ENCODE measurements at regions not wholly inside any gene's neighbourhood (a gene's known extent, or its start where the extent isn't known, plus 50 kb on each side); places are given as distances from the start of the nearest gene placed in this dataset.

GRCh38 chr12:90021795-90022440 lies 313.3 kb upstream of the ATP2B1 start:
- Histone ChIP-seq H3K36me3 (replicated peaks; ENCODE audit: control insufficient read depth, insufficient read depth, low read length) (no peaks in the 10 kb centered on the region), H3K4me3 (ENCODE audit: insufficient read depth, low read depth, low read length) (no peak overlapping the region), H3K27me3 (ENCODE audit: control insufficient read depth, insufficient read depth, low read length) (no peaks in the 10 kb centered on the region)
- no peak for DNase-seq

GRCh38 chr12:90020881-90021280 lies 312.2 kb upstream of the ATP2B1 start:
- Histone ChIP-seq H3K36me3 (replicated peaks; ENCODE audit: control insufficient read depth, insufficient read depth, low read length) (no peaks in the 10 kb centered on the region), H3K4me3 (ENCODE audit: insufficient read depth, low read depth, low read length) (no peak overlapping the region), H3K27me3 (ENCODE audit: control insufficient read depth, insufficient read depth, low read length) (no peaks in the 10 kb centered on the region)
- no peak for DNase-seq

DNA sequence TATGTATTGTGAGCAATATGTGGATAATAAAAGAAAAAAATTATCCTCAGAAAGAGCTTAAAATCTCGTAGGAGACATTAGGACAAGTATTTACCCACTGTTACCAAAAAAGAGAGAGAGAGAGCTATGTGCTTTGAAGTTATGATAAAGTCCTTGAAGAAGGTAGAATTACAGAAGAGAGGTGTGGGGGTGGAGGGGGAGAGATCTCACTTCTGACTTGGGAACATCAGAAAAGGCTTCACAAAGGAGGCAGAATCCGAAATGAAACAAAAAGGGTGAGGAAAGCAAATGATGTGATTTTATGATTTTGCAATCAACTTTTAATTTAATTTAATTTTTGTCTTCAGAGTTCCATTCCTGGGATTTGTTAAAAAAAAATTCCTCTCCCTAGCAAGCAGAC lies 311.8 kb upstream of the ATP2B1 start:
- Histone ChIP-seq H3K36me3 (replicated peaks; ENCODE audit: control insufficient read depth, insufficient read depth, low read length) (no peaks in the 10 kb centered on the region), H3K27me3 (ENCODE audit: control insufficient read depth, insufficient read depth, low read length) (no peaks in the 10 kb centered on the region), H3K4me3 (ENCODE audit: insufficient read depth, low read depth, low read length) (no peak overlapping the region)
- DNase-seq = no peak

GRCh38 chr12:90020014-90020413 lies 311.4 kb upstream of the ATP2B1 start:
- Histone ChIP-seq H3K36me3 (replicated peaks; ENCODE audit: control insufficient read depth, insufficient read depth, low read length) (no peaks in the 10 kb centered on the region), H3K4me3 (ENCODE audit: insufficient read depth, low read depth, low read length) (no peak overlapping the region), H3K27me3 (ENCODE audit: control insufficient read depth, insufficient read depth, low read length) (no peaks in the 10 kb centered on the region)
- DNase-seq = no peak

DNA sequence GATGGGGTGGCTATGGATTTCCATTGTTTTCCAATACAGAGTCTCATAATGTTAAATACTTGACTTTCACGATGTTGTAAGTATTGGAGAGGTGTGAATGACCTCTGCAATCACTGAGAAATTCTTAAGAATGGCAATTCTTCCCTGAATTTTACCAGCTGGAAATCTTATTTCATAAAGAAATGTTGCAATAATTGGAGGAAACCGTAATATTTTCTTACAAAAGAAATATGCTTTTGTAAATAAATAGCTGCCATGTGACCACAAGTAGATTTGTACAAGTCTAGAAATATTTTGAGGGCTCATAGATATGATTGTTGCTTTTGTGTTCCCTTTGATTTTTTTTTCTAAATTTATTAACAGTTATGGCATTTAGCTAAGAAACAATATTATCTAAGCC lies 308.7 kb upstream of the ATP2B1 start:
- DNase-seq = no peak
- Histone ChIP-seq H3K4me3 (ENCODE audit: insufficient read depth, low read depth, low read length) (no peak overlapping the region), H3K36me3 (replicated peaks; ENCODE audit: control insufficient read depth, insufficient read depth, low read length) (no peaks in the 10 kb centered on the region), H3K27me3 (ENCODE audit: control insufficient read depth, insufficient read depth, low read length) (no peaks in the 10 kb centered on the region)

GRCh38 chr12:90015228-90015627 lies 306.6 kb upstream of the ATP2B1 start:
- Histone ChIP-seq H3K36me3 (replicated peaks; ENCODE audit: control insufficient read depth, insufficient read depth, low read length) (no peaks in the 10 kb centered on the region), H3K27me3 (ENCODE audit: control insufficient read depth, insufficient read depth, low read length) (no peaks in the 10 kb centered on the region), H3K4me3 (ENCODE audit: insufficient read depth, low read depth, low read length) (no peak overlapping the region)
- DNase-seq = no peak

- peak; percentile 4 for DNase-seq
Measured at GRCh38 chr12:90013409-90013808, 304.8 kb upstream of the ATP2B1 start.

GRCh38 chr12:90010089-90010488 lies 301.5 kb upstream of the ATP2B1 start:
- DNase-seq = peak; percentile 1

More at GRCh38 chr12:90013409-90013808, 304.8 kb upstream of the ATP2B1 start:
- Histone ChIP-seq H3K4me3 (ENCODE audit: insufficient read depth, low read depth, low read length) (no peak overlapping the region), H3K36me3 (replicated peaks; ENCODE audit: control insufficient read depth, insufficient read depth, low read length) (no peaks in the 10 kb centered on the region), H3K27me3 (ENCODE audit: control insufficient read depth, insufficient read depth, low read length) (no peaks in the 10 kb centered on the region)

DNA sequence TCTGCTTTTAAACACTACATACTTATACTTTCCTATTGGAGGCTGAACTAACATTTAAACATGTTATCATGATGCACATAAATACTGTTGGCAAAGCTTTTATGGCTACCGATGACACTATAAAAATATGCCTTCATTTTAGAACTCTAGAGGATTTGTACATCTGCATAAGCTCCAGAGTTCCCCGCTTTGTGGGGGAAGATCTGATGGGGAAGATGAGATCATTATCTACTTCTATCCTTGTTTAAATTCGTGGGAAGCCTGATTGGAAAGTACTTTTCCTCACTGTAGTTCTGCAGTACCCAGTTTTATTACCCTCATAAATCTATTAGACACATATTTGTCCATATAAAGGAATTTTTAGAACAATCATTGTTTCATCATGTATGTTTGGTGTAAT lies 299.6 kb upstream of the ATP2B1 start:
- Histone ChIP-seq H3K4me3 (ENCODE audit: insufficient read depth, low read depth, low read length) (no peak overlapping the region), H3K27me3 (ENCODE audit: control insufficient read depth, insufficient read depth, low read length) (no peaks in the 10 kb centered on the region), H3K36me3 (replicated peaks; ENCODE audit: control insufficient read depth, insufficient read depth, low read length) (no peaks in the 10 kb centered on the region)
- no peak for DNase-seq

More at GRCh38 chr12:90010089-90010488, 301.5 kb upstream of the ATP2B1 start:
- no peaks in the 10 kb centered on the region for H3K36me3 ChIP-seq (replicated peaks; ENCODE audit: control insufficient read depth, insufficient read depth, low read length)
- no peak overlapping the region for H3K4me3 ChIP-seq (ENCODE audit: insufficient read depth, low read depth, low read length)
- H3K27me3 ChIP-seq (ENCODE audit: control insufficient read depth, insufficient read depth, low read length) = no peaks in the 10 kb centered on the region

DNA sequence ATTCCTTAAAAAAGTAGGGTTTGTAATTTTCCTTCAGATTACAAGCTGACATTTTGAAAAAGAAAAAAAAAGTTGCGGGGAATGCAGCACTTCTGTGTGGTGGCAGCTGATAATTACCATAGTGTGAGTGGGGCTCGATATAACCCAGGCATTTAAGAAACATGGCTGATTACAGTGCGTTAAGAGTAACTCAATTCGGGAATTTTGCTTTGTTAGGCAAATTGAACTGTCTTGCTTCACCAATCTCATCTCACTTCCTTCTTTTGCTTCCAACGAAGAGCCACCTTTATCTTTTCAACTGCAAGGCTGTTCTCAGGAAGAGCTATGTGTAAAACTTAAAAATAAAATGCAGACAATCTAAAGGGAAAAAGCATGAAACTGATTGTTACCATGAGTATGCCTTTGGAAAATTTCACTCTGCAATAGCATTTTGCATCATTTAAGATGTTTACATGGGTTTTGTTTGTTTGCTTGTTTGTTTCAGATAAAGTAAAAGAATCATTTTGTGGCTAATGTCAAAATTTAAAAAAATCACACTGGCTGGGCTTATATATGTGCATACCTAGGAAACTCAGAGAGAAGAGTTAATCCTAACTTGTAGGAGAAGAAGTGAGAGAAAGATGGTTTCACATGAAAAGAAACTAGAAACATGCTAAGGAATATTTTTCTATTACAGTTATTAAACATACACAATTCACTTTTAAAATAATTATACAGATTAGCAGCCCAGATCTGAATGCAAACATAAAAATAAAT lies 295.9 kb upstream of the ATP2B1 start:
- Histone ChIP-seq H3K4me3 (ENCODE audit: insufficient read depth, low read depth, low read length) (no peak overlapping the region), H3K36me3 (replicated peaks; ENCODE audit: control insufficient read depth, insufficient read depth, low read length) (no peaks in the 10 kb centered on the region), H3K27me3 (ENCODE audit: control insufficient read depth, insufficient read depth, low read length) (no peaks in the 10 kb centered on the region)
- peak; percentile 2 for DNase-seq

GRCh38 chr12:90003688-90004087 lies 295.1 kb upstream of the ATP2B1 start:
- DNase-seq = no peak
- no peak overlapping the region for H3K4me3 ChIP-seq (ENCODE audit: insufficient read depth, low read depth, low read length)
- no peaks in the 10 kb centered on the region for H3K27me3 ChIP-seq (ENCODE audit: control insufficient read depth, insufficient read depth, low read length)
- H3K36me3 ChIP-seq (replicated peaks; ENCODE audit: control insufficient read depth, insufficient read depth, low read length) = no peaks in the 10 kb centered on the region

DNA sequence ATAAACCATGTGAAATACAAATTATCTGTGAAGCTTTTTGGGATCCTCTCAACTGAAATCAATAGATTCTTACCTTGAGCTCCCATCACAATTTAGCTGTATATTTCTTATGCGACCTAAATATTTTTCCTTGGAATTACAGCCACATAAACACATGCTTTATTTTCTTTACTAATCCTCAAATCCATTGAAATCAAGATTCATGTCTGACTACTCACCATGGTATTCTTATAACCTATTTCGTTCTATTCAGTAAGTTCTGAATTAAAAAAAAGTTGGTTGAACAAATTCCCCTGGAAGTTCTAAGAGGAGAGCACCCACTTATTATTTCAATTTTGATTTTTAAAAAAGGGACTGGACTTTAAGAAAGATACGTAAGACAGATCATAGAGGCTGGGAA lies 292.1 kb upstream of the ATP2B1 start:
- H3K27me3 ChIP-seq (ENCODE audit: control insufficient read depth, insufficient read depth, low read length) = no peaks in the 10 kb centered on the region
- no peaks in the 10 kb centered on the region for H3K36me3 ChIP-seq (replicated peaks; ENCODE audit: control insufficient read depth, insufficient read depth, low read length)
- DNase-seq = no peak
- H3K4me3 ChIP-seq (ENCODE audit: insufficient read depth, low read depth, low read length) = no peak overlapping the region

DNA sequence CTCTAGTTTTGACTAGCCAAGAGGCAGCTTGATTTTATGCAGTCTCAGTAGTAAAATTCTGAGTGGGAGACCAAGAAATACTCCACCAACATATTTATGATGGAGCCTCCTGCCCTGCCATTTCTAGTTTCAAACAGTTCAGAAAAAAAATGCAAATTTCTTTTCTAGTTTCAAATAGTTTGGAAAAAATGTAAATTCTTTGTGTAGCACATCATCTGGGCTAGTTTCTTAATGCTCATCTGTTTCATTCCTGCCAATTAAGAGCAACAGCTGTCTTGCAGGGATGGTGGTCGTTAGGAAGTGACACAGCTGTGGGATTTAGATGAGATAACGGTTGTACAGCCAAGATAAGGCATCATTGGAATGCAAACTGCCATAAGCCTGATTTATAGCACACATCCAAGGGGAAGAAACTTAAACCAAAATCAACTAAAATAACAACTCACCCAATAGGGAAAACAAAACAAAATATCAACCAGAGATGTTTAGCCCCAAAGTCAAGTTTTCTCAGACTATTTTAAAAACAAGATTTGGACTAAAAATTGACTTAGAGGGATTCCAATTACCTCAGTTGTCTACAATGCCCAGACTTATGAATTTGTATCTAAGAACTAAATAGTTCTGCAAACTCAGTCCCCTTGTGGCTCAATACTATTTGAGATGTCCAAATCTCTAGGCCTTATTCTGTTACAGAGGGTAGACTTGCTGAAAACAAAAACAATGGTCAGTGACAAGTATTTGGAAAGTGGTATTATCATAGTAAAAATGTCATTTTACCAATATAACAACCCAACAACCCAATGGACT lies 291.3 kb upstream of the ATP2B1 start:
- Histone ChIP-seq H3K27me3 (ENCODE audit: control insufficient read depth, insufficient read depth, low read length) (no peaks in the 10 kb centered on the region), H3K4me3 (ENCODE audit: insufficient read depth, low read depth, low read length) (no peak overlapping the region), H3K36me3 (replicated peaks; ENCODE audit: control insufficient read depth, insufficient read depth, low read length) (no peaks in the 10 kb centered on the region)
- DNase-seq = no peak

DNA sequence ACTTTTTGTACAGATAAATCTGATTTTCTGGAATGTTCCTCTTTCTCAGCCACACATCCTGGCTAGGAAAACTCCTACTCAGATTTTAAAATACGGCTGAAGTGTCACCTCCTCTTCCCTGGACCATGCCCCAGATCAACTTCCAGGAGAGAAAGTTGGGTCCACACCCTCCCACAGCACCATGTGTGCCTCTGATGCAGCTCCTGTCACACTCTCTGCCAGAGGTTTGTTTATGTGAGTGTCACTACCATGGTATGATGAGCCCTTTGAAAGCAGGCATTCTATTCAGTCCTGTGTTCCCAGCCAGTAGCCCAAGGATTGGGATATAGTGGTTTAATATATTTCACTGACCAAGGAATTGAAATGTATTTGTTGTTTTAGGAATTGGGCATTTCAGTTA lies 287.2 kb upstream of the ATP2B1 start:
- H3K27me3 ChIP-seq (ENCODE audit: control insufficient read depth, insufficient read depth, low read length) = no peaks in the 10 kb centered on the region
- no peak overlapping the region for H3K4me3 ChIP-seq (ENCODE audit: insufficient read depth, low read depth, low read length)
- no peak for DNase-seq
- no peaks in the 10 kb centered on the region for H3K36me3 ChIP-seq (replicated peaks; ENCODE audit: control insufficient read depth, insufficient read depth, low read length)

DNA sequence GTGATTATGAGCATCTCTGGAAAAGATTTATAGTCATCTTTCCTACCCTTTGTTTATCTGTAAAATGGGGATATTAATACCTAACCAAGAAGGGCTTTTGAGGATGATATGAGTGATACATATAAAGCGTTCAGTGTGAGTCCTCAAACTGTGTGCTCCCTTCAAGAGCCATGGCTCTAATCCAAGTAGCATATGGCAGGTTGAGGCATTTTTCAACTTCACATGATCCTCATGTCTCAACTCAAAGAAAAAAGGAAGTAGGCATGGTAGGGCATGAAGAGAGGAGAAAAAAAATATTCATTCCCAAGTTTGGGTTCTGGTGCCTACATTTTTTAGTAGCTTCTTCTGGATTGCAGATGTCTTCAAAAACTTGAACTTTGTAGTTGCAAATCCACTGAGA lies 286.3 kb upstream of the ATP2B1 start:
- no peaks in the 10 kb centered on the region for H3K36me3 ChIP-seq (replicated peaks; ENCODE audit: control insufficient read depth, insufficient read depth, low read length)
- no peak overlapping the region for H3K4me3 ChIP-seq (ENCODE audit: insufficient read depth, low read depth, low read length)
- no peak for DNase-seq
- H3K27me3 ChIP-seq (ENCODE audit: control insufficient read depth, insufficient read depth, low read length) = no peaks in the 10 kb centered on the region
